PC-3 (cell line): ENCODE measurements at regions not wholly inside any gene's neighbourhood (a gene's known extent, or its start where the extent isn't known, plus 50 kb on each side); places are given as distances from the start of the nearest gene placed in this dataset.

Source experiments
- EZH2 ChIP-seq: fragments of 300-600 bp; sonication (generic); IDR thresholded peaks from one replicate; pipeline ENCODE4 v1.6.1; 2017; ENCODE audit warnings: antibody characterized with exemption, mild to moderate bottlenecking, low read length; ENCODE audit not compliant: unreplicated experiment
- EZH2phosphoT487 ChIP-seq: fragments of 300-600 bp; sonication (generic); IDR thresholded peaks from 2 replicates; pipeline ENCODE4 v1.6.1; 2018; ENCODE audit warnings: mild to moderate bottlenecking, antibody characterized with exemption, low read length, borderline replicate concordance
- TF ChIP-seq, protein P1 (sequence below): fragments of 300-600 bp; sonication (generic); conservative IDR thresholded peaks from 2 replicates; pipeline ENCODE4 v1.5.1; 2017; ENCODE audit warnings: antibody characterized with exemption, low read depth, mild to moderate bottlenecking, low read length

DNA sequence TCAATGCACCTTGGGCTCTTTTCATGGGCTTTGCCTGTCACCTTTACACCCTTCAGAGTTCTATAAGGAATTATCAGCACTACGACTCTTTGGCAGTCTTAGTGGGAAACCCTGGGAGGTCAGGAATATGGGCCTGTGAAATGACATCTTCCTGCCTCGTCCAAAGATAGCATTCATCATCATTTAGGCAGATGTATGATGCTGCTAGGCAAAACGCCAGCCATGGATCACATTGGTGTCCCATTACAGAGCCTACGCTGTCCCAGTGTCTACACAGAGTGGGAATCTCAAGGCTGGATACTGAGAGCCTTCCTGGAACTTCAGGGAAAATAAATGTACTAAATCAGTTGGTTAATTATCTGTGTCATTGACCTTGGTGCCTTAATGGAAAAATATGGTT is 259.4 kb upstream of the CELF2 start:
- TF ChIP-seq EZH2phosphoT487 = no peak
- TF ChIP-seq, protein P1, sequence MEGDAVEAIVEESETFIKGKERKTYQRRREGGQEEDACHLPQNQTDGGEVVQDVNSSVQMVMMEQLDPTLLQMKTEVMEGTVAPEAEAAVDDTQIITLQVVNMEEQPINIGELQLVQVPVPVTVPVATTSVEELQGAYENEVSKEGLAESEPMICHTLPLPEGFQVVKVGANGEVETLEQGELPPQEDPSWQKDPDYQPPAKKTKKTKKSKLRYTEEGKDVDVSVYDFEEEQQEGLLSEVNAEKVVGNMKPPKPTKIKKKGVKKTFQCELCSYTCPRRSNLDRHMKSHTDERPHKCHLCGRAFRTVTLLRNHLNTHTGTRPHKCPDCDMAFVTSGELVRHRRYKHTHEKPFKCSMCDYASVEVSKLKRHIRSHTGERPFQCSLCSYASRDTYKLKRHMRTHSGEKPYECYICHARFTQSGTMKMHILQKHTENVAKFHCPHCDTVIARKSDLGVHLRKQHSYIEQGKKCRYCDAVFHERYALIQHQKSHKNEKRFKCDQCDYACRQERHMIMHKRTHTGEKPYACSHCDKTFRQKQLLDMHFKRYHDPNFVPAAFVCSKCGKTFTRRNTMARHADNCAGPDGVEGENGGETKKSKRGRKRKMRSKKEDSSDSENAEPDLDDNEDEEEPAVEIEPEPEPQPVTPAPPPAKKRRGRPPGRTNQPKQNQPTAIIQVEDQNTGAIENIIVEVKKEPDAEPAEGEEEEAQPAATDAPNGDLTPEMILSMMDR = no peak
- TF ChIP-seq EZH2 = no peak
